Left lung (tissue), 4 donors: ENCODE measurements at regions not wholly inside any gene's neighbourhood (a gene's known extent, or its start where the extent isn't known, plus 50 kb on each side); places are given as distances from the start of the nearest gene placed in this dataset.
A peak's percentile ranks its signal among the peaks of the same experiment; 100 is the strongest.

Source experiments
- ATAC-seq: fragments of 200-7000 bp; cut with Tn5 transposase; one replicate; pipeline ENCODE4 v1.9.1; 2020; ENCODE audit warnings: moderate library complexity
- DNase-seq, 4 donors: peaks; one replicate each; pipeline ENCODE4 v3.0.0-alpha.2; 2013 to 2020
- H3K27ac ChIP-seq, 2 donors: fragments of 200-600 bp; sonication (generic) in 1 of 2; one replicate each; pipeline versions ENCODE4 v1.5.0 to v1.8.0; 2020 to 2021
- H3K27me3 ChIP-seq, 2 donors: fragments of 200-600 bp; sonication (generic) in 1 of 2; one replicate each; pipeline versions ENCODE4 v1.5.0 to v1.8.0; 2020 to 2021
- H3K36me3 ChIP-seq, 2 donors: fragments of 200-600 bp; sonication (generic) in 1 of 2; one replicate each; pipeline versions ENCODE4 v1.5.0 to v1.8.0; 2020 to 2021
- H3K4me1 ChIP-seq, 2 donors: fragments of 200-600 bp; one replicate each; pipeline ENCODE4 v1.8.0; 2021
- H3K4me3 ChIP-seq, 2 donors: fragments of 200-600 bp; sonication (generic) in 1 of 2; one replicate each; pipeline versions ENCODE4 v1.5.0 to v1.8.0; 2020 to 2021; ENCODE audit warnings: mild to moderate bottlenecking in 1 of 2
- H3K9me3 ChIP-seq, 2 donors: fragments of 200-600 bp; sonication (generic) in 1 of 2; one replicate each; pipeline versions ENCODE4 v1.5.0 to v1.8.0; 2020 to 2021
- CTCF ChIP-seq, 2 donors: fragments of 200-600 bp; sonication (generic) in 1 of 2; IDR thresholded peaks; one replicate each; pipeline versions ENCODE4 v1.5.0 to v1.8.0; 2021; ENCODE audit warnings: antibody characterized with exemption in 2 of 2
- intact Hi-C, 2 donors: fragments of 100-400 bp; cut with DNase I; formaldehyde crosslinking; loops; one replicate each; pipeline versions ENCODE4 v1.11.2 to v1.14.2; 2022
- donor health status: DM: no; HTN: yes; CAD: no.
- donor health status: DM: no; HTN: no; CAD: no.

- Histone ChIP-seq H3K27ac (no peak overlapping the region), H3K36me3 (no peaks in the 10 kb centered on the region), H3K27me3 (no peaks in the 10 kb centered on the region), H3K4me1 (no peaks in the 10 kb centered on the region), H3K9me3 (no peaks in the 10 kb centered on the region), H3K4me3 (no peak overlapping the region)
- ATAC-seq (no peak), DNase-seq (no peak)
- TF ChIP-seq CTCF (IDR thresholded peaks at IDR 0.05): no peak
- intact Hi-C loops: no loop called here
These were observed 856.8 kb upstream of the GCFC2 start for GRCh38 chr2:76567478-76567877.

GRCh38 chr2:76564734-76565133, 854.0 kb upstream of the GCFC2 start:
- no peak for TF ChIP-seq CTCF (IDR thresholded peaks at IDR 0.05)
- ATAC-seq: no peak
- intact Hi-C loops: no loop called here
- no peaks in the 10 kb centered on the region for H3K36me3 ChIP-seq
- H3K4me1 ChIP-seq: no peaks in the 10 kb centered on the region
- no peak for DNase-seq
- no peak overlapping the region for H3K27ac ChIP-seq
- no peaks in the 10 kb centered on the region for H3K9me3 ChIP-seq
- H3K4me3 ChIP-seq: no peak overlapping the region
- no peaks in the 10 kb centered on the region for H3K27me3 ChIP-seq

GRCh38 chr2:76563730-76564129, 853.0 kb upstream of the GCFC2 start:
- H3K4me1 ChIP-seq: no peaks in the 10 kb centered on the region
- TF ChIP-seq CTCF (IDR thresholded peaks at IDR 0.05): no peak
- no peaks in the 10 kb centered on the region for H3K36me3 ChIP-seq
- H3K27me3 ChIP-seq: no peaks in the 10 kb centered on the region
- H3K27ac ChIP-seq: no peak overlapping the region
- intact Hi-C loops: no loop called here
- H3K4me3 ChIP-seq: no peak overlapping the region
- ATAC-seq (no peak), DNase-seq (peak in 1 of 4 donors; percentile 47)
- no peaks in the 10 kb centered on the region for H3K9me3 ChIP-seq

GRCh38 chr2:76558157-76558556, 847.4 kb upstream of the GCFC2 start:
- H3K27me3 ChIP-seq: no peaks in the 10 kb centered on the region
- no peak overlapping the region for H3K4me3 ChIP-seq
- ATAC-seq (no peak), DNase-seq (no peak)
- H3K4me1 ChIP-seq: no peaks in the 10 kb centered on the region
- intact Hi-C loops: no loop called here
- no peak for TF ChIP-seq CTCF (IDR thresholded peaks at IDR 0.05)
- no peaks in the 10 kb centered on the region for H3K9me3 ChIP-seq
- no peak overlapping the region for H3K27ac ChIP-seq
- H3K36me3 ChIP-seq: no peaks in the 10 kb centered on the region

- H3K4me3 ChIP-seq: no peak overlapping the region
- ATAC-seq (no peak), DNase-seq (no peak)
- no peaks in the 10 kb centered on the region for H3K4me1 ChIP-seq
- no peaks in the 10 kb centered on the region for H3K27me3 ChIP-seq
- no peak for TF ChIP-seq CTCF (IDR thresholded peaks at IDR 0.05)
- no peaks in the 10 kb centered on the region for H3K36me3 ChIP-seq
- no peak overlapping the region for H3K27ac ChIP-seq
- intact Hi-C loops: no loop called here
- no peaks in the 10 kb centered on the region for H3K9me3 ChIP-seq
These were observed 845.3 kb upstream of the GCFC2 start for GRCh38 chr2:76556018-76556417.
